ENCODE measurements at regions not wholly inside any gene's neighbourhood (a gene's known extent, or its start where the extent isn't known, plus 50 kb on each side); places are given as distances from the start of the nearest gene placed in this dataset.
"Not testable (repeated sequence)": the region's sequence is repeated elsewhere in the genome, so short reads cannot be mapped to it uniquely, and the experiment has no call there.

GRCh38 chrX:128769495-128769894 is 717.3 kb upstream of the ACTRT1 start:
- DNase-seq: peak in 1 of 2 experiments; percentile 28
- H3K27me3 ChIP-seq: no peaks in the 10 kb centered on the region
- no peaks in the 10 kb centered on the region for H3K9me3 ChIP-seq (replicated peaks)
- H3K4me3 ChIP-seq: no peak overlapping the region
- no peaks in the 10 kb centered on the region for H3K36me3 ChIP-seq
- H3K4me1 ChIP-seq: no peaks in the 10 kb centered on the region
- no peak overlapping the region for H3K27ac ChIP-seq

DNA sequence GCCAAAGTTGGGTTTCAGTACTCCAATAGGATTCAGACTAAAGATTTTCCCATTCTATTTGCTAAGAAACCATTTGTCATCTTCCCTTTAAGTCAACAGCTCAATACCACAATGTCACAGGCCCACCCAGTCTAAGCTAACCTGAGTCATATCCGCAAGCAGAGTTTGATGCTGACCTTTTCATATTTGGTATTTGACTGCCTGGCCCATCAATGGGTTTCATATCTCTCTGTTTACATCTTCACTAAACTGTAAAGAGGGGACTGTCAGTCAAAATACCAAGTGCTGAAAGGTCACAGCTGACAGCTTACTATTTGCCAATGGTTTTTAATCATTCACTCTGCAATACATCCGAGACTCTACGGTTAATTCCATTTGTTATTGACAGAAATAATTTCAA is 707.5 kb upstream of the ACTRT1 start:
- Histone ChIP-seq H3K4me3 (no peak overlapping the region), H3K9me3 (replicated peaks) (no peaks in the 10 kb centered on the region), H3K27me3 (no peaks in the 10 kb centered on the region), H3K36me3 (no peaks in the 10 kb centered on the region), H3K27ac (no peak overlapping the region), H3K4me1 (no peaks in the 10 kb centered on the region)
- no peak for DNase-seq

DNA sequence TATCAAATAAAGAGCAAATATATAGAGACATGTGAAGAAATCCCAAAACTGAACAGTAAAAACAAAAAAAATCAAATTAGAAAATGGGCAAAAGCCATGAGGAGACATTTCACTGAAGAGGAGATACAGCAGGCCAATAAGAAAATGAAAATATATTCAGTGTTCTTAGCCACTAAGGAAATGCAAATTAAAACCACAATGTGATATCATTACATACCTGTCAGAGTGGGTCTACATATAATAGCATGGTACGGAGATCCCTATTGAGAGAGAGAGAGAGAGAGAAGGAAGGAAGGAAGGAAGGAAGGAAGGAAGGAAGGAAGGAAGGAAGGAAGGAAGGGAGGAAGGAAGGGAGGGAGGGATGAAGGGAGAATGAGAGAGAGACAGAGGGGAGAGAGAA is 707.0 kb upstream of the ACTRT1 start:
- Histone ChIP-seq H3K9me3 (replicated peaks) (no peaks in the 10 kb centered on the region), H3K27me3 (no peaks in the 10 kb centered on the region), H3K4me3 (no peak overlapping the region), H3K36me3 (no peaks in the 10 kb centered on the region), H3K27ac (no peak overlapping the region), H3K4me1 (no peaks in the 10 kb centered on the region)
- no peak for DNase-seq

- Histone ChIP-seq H3K4me1 (no peaks in the 10 kb centered on the region), H3K9me3 (replicated peaks) (no peaks in the 10 kb centered on the region), H3K4me3 (no peak overlapping the region)
Measured at GRCh38 chrX:128754130-128754529, 701.9 kb upstream of the ACTRT1 start.

DNA sequence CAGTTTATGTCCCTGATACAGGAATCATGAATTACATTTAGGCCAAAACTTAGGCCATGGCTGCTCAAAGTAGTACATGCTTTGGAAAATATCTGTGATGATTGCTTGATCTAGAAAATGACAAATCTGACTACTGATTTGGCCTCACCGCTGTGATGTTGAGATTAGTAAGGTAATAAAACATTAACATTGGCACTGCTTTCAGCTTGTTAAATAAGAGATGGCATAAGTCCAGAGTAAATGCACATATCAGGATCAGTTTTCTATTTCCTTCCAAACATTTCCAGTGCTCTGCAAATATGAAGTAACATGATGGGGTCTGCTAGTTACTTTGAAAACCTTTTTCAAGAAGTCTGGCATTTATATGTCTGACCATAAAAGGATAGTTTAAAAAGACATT is 687.3 kb upstream of the ACTRT1 start:
- no peaks in the 10 kb centered on the region for H3K9me3 ChIP-seq (replicated peaks)
- H3K4me3 ChIP-seq: no peak overlapping the region
- DNase-seq: no peak
- no peaks in the 10 kb centered on the region for H3K36me3 ChIP-seq
- H3K27me3 ChIP-seq: no peaks in the 10 kb centered on the region
- H3K4me1 ChIP-seq: peaks cover 3% of the 10 kb centered on the region; the same call in 1 of the 2 replicates
- H3K27ac ChIP-seq: no peak overlapping the region

More at GRCh38 chrX:128754130-128754529, 701.9 kb upstream of the ACTRT1 start:
- Histone ChIP-seq H3K36me3 (no peaks in the 10 kb centered on the region), H3K27ac (no peak overlapping the region), H3K27me3 (no peaks in the 10 kb centered on the region)
- DNase-seq: no peak

DNA sequence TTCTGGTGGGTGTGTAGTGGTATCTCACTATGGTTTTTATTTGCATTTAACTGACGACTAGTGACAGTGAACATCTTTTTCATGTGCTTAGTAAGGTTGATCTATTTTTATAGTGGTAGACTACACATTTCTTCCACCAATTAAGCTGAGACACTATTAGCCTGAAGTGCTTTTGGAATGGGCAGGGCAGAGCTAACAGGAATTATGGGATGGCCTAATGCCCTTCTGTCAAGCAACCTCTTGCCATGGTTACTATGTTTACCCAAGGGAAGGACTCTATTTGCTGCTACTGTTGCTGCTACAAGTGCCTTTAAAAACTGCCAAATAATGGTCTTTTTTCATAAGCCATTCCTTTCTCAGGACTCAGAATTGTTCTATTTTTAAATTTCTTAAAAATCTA is 676.7 kb upstream of the ACTRT1 start:
- Histone ChIP-seq H3K36me3 (no peaks in the 10 kb centered on the region), H3K9me3 (replicated peaks) (no peaks in the 10 kb centered on the region), H3K27ac (no peak overlapping the region), H3K27me3 (no peaks in the 10 kb centered on the region), H3K4me3 (no peak overlapping the region), H3K4me1 (no peaks in the 10 kb centered on the region)
- DNase-seq: no peak

DNA sequence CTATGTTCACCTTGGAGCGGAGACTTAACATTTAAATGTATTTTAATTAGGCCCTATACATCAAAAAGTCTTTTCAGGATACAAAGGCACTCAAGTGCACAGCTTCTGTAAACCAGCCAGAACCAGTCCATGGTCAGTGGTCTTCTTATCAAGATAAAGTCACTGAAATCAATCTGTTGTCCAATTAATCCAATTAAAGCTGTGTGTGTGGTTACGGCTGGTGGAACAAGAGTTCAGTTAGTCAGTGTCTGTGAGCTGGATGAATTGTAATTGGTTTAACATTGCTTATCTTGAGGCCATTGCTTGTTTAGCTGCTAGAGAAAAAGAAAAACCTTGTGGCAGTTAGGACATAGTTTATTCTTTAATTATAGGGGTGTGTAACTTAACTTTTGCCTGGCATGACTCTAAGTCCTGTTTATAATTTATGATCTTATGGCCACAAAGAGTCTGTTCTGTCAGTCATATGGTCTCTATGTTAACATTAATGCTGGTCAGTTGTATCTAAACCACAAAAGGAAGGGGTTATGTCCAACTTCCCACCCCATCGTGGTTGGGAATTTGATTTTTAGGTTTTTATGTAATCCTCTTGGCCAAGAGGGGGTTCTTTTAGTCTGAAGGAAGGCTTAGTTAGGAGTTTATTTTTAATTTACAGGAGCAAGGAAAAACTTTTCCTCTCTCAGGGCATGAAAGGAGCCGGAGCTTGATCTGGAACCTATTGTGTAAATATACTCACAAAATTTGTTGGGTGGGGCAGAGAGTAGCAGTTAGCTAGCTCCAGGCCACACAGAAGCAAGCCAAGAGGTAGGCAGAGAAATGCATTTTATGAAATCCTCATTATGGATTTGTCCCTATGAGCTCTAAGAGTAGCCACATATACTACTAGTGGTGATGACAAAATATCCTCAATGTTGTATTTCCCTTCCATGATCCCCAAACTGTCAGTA is 665.7 kb upstream of the ACTRT1 start:
- Histone ChIP-seq H3K4me1 (no peaks in the 10 kb centered on the region), H3K4me3 (no peak overlapping the region), H3K9me3 (replicated peaks) (no peaks in the 10 kb centered on the region), H3K27ac (no peak overlapping the region), H3K36me3 (no peaks in the 10 kb centered on the region), H3K27me3 (no peaks in the 10 kb centered on the region)
- peak in 1 of 2 experiments; percentile 0 for DNase-seq

DNA sequence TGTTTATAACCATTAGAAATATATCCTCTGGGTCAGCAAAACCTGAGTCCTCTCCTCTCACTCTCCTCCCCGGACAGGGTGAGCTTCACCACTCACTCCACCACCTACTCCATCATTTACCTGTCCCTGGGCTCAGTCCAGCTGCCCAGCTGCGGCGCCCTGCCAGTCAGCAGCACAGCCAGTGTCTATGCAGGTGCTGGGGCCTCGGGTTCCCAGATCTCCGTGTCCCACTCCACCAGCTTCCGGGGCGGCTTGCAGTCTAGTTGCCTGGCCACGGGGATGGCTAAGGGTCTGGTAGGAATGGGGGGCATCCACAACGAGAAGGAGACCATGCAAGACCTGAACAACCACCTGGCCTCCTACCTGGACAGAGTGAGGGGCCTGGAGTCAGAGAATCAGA is 662.2 kb upstream of the ACTRT1 start:
- Histone ChIP-seq H3K36me3 (no peaks in the 10 kb centered on the region), H3K27me3 (no peaks in the 10 kb centered on the region), H3K27ac (no peak overlapping the region), H3K4me1 (no peaks in the 10 kb centered on the region), H3K9me3 (replicated peaks) (no peaks in the 10 kb centered on the region), H3K4me3 (no peak overlapping the region)
- DNase-seq: no peak

GRCh38 chrX:128699716-128700285 is 647.6 kb upstream of the ACTRT1 start:
- Histone ChIP-seq H3K27ac (no peak overlapping the region), H3K4me1 (no peaks in the 10 kb centered on the region), H3K9me3 (replicated peaks) (no peaks in the 10 kb centered on the region), H3K27me3 (no peaks in the 10 kb centered on the region), H3K4me3 (no peak overlapping the region), H3K36me3 (no peaks in the 10 kb centered on the region)
- DNase-seq: no peak

- no peak for DNase-seq
Measured at GRCh38 chrX:128698573-128699181, 646.5 kb upstream of the ACTRT1 start.

GRCh38 chrX:128691872-128692271 is 639.7 kb upstream of the ACTRT1 start:
- DNase-seq: no peak
- Histone ChIP-seq H3K27me3 (no peaks in the 10 kb centered on the region), H3K36me3 (no peaks in the 10 kb centered on the region), H3K9me3 (replicated peaks) (no peaks in the 10 kb centered on the region), H3K4me1 (no peaks in the 10 kb centered on the region), H3K27ac (no peak overlapping the region), H3K4me3 (no peak overlapping the region)

More at GRCh38 chrX:128698573-128699181, 646.5 kb upstream of the ACTRT1 start:
- Histone ChIP-seq H3K9me3 (replicated peaks) (no peaks in the 10 kb centered on the region), H3K4me3 (no peak overlapping the region), H3K4me1 (no peaks in the 10 kb centered on the region), H3K27ac (no peak overlapping the region), H3K36me3 (no peaks in the 10 kb centered on the region), H3K27me3 (no peaks in the 10 kb centered on the region)

GRCh38 chrX:128685387-128685786 is 633.2 kb upstream of the ACTRT1 start:
- no peaks in the 10 kb centered on the region for H3K36me3 ChIP-seq
- no peaks in the 10 kb centered on the region for H3K9me3 ChIP-seq (replicated peaks)
- DNase-seq: no peak
- no peak overlapping the region for H3K27ac ChIP-seq
- peaks cover 5% of the 10 kb centered on the region; the same call in 1 of the 2 replicates for H3K4me1 ChIP-seq
- H3K4me3 ChIP-seq: no peak overlapping the region
- no peaks in the 10 kb centered on the region for H3K27me3 ChIP-seq

DNA sequence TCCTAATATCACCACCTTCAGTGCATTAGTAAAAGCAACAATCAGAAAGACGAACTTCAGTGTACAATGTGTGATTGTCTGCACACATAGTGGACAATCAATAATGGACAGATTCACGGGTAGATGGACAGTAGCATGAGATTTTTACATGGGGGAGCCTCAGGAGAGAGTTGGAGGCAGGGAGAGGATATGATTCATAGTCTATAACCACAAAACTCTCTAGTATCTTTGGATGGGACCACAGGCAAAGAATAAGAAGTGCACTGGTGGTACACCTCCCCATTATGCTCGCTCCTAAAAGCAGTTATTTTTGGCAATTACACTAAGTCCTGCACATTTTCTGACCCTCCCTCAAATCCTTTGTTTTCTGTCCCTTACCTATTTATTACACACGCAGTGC is 624.4 kb upstream of the ACTRT1 start:
- H3K4me3 ChIP-seq: no peak overlapping the region
- DNase-seq: peak in 1 of 2 experiments; percentile 10
- no peaks in the 10 kb centered on the region for H3K36me3 ChIP-seq

DNA sequence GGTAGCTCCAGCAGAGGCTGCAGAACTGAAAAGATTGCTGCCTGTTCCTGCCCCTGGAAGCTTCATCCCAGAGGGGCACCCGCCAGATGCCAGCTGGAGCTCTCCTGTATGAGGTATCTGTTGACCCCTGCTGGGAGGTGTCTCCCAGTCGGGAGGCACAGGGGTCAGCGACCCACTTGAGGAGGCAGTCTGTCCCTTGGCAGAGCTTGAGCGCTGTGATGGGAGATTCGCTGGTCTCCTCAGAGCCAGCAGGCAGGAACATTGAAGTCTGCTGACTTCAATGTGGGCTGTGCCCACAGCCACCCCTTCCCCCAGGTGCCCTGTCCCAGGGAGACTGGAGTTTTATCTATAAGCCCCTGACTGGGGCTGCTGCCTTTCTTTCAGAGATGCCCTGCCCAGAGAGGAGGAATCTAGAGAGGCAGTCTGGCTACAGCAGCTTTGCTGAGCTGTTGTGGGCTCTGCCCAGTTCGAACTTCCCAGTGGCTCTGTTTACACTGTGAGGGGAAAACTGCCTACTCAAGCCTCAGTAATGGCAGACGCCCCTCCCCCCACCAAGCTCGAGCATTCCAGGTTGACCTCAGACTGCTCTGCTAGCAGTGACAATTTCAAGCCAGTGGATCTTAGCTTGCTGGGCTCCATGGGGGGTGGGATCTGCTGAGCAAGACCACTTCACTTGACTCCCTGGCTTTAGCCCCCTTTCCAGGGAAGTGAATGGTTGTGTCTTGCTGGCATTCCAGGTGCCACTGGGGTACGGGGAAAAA is 622.3 kb upstream of the ACTRT1 start:
- H3K4me3 ChIP-seq; H3K4me1 ChIP-seq; DNase-seq; H3K9me3 ChIP-seq (replicated peaks); H3K36me3 ChIP-seq; H3K27me3 ChIP-seq; H3K27ac ChIP-seq: not testable (repeated sequence)

More for the DNA sequence above, 624.4 kb upstream of the ACTRT1 start:
- Histone ChIP-seq H3K27me3 (no peaks in the 10 kb centered on the region), H3K9me3 (replicated peaks) (no peaks in the 10 kb centered on the region), H3K27ac (no peak overlapping the region), H3K4me1 (no peaks in the 10 kb centered on the region)

DNA sequence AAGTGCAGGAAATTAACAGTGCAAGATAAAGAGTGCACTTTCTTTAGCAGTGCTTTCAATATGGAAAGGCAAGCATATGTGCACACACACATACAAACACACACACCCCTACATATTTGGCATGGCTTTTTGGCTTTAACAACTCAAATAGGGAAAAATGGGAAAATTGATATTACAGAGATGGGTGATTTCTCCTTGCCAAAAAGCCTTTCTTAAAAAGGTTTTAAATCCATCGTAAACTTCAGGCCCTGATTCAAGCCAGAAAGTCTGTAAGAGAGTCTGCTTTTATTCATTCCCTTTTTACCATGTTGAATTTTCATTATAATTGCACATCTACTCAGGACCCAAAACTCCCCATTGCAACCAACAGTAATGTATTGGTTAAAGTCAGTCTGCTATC is 612.0 kb upstream of the ACTRT1 start:
- DNase-seq: no peak
- H3K27me3 ChIP-seq: no peaks in the 10 kb centered on the region
- no peaks in the 10 kb centered on the region for H3K4me1 ChIP-seq
- no peaks in the 10 kb centered on the region for H3K36me3 ChIP-seq
- no peak overlapping the region for H3K27ac ChIP-seq
- no peak overlapping the region for H3K4me3 ChIP-seq
- H3K9me3 ChIP-seq (replicated peaks): no peaks in the 10 kb centered on the region

All from SJCRH30 (cell line).